HG02884 (cell line): ENCODE measurements at regions not wholly inside any gene's neighbourhood (a gene's known extent, or its start where the extent isn't known, plus 50 kb on each side); places are given as distances from the start of the nearest gene placed in this dataset.
A peak's percentile ranks its signal among the peaks of the same experiment; 100 is the strongest.

Experiments
- ATAC-seq: cut with Tn5 transposase; IDR thresholded peaks from one replicate; pipeline ENCODE4 v1.9.1; 2021; ENCODE audit warnings: mild to moderate bottlenecking, moderate library complexity; ENCODE audit not compliant: unreplicated experiment

- no peak for ATAC-seq
These were observed 231.3 kb downstream of the MDFIC start for GRCh38 chr7:115153176-115153575.

DNA sequence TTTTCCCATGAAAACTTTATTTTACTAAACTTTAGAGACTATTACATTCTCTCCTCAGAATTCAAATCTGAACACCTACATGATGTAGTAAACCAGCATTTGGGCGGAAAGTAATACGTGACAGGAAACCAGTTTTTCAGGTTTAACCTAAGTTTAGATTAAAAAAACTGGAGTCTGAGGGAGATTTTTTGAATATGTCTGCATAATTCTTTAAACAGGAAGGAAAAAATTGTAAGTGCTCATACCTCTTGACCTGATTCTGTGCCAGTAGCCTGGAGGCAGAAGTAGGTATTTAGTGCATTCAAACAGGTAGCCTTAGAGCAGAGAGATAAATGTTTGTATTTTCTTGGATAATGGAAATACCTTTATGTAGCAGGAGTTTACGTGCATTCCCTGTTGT, 224.3 kb downstream of the MDFIC start:
- ATAC-seq: no peak

DNA sequence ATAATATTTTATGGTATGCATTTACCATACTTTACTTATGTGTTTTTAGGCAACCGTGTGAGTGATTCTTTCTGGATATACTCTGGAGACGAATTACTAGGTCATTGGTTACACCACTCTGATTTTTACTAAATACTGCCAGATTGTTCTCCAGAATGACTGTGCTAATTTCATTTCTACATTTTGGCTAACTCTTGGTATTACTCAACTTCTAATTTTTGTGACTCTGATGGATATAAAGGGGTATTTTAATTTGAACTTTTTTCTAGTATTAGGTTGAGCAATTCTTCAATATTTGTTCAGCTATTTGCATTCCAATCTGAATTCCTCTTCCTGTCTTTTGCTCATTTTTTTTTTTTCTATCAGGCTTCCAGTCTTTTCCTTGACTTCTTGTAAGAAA, 223.6 kb downstream of the MDFIC start:
- peak; percentile 95 for ATAC-seq

DNA sequence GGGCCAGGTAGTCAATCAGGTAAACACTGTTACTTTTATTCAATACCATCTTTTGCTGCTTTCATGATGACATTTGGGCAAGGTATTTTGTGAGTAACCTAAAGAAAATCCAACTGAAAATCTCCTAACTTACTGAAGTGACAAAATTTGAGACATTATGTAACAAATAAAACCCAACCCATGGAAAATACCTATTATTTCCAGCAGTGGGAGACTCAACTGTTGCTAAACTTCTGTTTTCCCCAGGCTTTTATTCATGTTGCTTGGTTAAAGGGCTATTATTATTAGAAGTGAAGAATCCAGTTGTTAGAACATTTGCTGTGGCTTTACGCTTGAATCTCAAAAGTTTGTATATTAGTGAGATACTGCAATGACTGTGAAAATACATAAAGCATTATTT, 215.9 kb downstream of the MDFIC start:
- ATAC-seq: no peak

DNA sequence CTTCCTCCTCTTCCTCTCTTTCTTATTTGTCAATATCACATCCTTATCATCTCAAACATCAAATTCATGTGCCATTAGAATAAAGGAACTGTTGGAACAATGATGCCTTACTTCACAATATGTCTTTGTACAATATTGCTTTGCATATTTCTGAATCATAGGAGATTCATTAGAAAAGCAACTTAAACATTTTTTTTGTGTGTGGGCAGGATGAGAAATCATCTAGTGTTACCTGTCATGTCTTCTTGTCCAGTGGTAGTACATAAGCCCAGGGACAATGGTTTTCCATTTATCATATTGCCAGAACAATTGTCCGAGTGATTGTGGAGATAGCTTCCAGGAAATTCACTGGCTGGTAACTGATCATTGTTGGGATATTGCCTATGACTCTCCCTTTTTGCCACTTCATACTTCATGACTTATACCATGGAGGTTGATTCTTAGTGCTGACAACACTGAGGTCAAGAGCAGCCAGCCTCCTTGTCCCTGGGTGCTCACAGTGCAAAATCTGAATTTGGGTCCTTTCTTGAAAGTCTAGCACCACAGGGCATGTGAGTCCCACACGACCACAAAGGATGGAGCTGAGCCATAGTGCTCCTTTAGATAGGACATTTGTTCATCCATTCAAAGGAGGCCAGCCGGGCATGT, 215.0 kb downstream of the MDFIC start:
- ATAC-seq: no peak

DNA sequence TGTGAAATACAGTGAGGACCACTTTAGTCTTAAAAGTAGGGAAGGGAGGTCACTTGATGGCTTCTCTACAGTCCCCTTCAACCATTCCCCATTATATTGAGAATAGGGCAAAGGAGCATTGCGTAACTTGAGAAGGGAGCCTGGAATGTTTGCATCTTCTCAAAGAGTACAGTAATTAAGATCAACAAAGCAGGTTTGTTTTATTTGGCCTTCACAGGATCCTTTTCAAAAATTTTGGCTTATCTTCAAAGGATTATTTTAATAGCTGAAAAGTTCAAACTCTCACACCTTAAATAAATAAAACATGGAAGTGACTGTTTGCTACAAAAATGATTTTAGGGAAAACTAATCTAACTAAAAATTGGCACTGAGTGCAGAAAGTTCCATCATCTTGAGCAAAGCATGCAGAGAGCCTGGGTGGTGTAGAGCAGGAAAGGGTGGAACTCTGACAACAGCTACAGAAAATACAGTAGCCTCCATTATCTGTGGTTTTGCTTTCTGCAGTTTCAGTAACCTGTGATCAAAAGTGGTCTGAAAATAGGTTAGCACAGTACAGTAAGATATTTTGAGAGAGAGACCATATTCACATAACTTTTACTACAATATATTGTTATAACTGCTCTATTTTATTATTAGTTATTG, 214.0 kb downstream of the MDFIC start:
- ATAC-seq: peak; percentile 90

- ATAC-seq: no peak
These were observed 213.3 kb downstream of the MDFIC start for GRCh38 chr7:115135146-115135545.

DNA sequence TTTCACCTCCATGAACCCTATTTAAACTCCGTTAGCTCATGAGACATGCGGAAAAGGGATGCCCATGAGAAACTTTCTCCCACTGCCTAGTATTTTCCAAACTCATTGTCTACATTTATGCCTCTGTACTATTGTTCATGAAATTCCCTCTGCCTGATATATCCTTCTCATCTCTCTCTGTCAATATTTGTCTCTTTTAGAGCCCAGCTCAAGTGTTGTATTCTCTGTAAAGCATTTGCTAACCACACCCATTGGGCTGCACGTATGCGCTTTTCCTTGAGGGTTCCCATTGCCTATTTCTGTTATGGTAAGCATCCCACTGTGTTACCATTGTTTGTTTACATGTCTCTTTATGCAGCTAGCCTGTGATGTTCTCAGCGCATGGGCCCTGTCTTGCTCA, 211.4 kb downstream of the MDFIC start:
- no peak for ATAC-seq

GRCh38 chr7:115132096-115132495, 210.2 kb downstream of the MDFIC start:
- no peak for ATAC-seq

DNA sequence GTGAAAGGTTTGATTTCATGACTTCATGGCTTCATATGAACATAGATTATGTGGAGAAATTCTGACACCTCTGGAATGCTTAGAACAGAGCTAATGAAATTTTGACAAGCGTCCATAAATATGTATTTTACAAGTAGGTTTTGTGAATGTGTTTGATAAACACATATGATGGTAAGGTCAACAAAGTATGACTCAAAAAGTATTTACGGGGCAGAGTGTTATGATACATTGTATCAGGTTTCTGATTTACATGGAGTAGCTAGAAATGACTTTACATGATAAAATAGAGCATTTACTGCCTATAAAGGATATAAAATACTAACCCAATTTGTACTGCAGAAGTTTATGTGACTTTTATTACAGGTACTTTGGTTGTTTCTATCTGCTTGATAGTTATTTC, 206.3 kb downstream of the MDFIC start:
- ATAC-seq: no peak

- ATAC-seq: no peak
These were observed 205.6 kb downstream of the MDFIC start for GRCh38 chr7:115127399-115128021.

DNA sequence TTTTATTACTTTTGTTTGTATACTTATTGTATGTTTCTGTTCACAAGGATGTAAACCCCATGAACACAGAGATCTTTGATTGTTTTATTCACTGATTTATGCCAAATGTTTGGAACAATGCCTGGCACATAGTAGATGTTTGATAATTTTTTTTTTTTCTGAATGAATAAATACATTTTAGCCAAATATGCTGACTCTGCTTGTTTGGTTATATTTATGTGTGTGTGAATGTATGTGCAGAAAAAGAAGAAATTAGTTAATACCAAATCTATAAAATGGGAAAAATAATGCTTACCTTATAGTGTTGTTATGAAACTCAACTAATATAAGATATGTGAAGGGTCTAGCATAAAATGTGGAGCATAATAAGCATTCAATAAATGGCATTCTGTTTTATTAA, 203.9 kb downstream of the MDFIC start:
- ATAC-seq: no peak

- no peak for ATAC-seq
These were observed 203.4 kb downstream of the MDFIC start for GRCh38 chr7:115125312-115125711.

- no peak for ATAC-seq
These were observed 202.6 kb downstream of the MDFIC start for GRCh38 chr7:115124409-115124939.

GRCh38 chr7:115123441-115123840, 201.5 kb downstream of the MDFIC start:
- no peak for ATAC-seq

- no peak for ATAC-seq
These were observed 200.5 kb downstream of the MDFIC start for GRCh38 chr7:115122388-115122787.

DNA sequence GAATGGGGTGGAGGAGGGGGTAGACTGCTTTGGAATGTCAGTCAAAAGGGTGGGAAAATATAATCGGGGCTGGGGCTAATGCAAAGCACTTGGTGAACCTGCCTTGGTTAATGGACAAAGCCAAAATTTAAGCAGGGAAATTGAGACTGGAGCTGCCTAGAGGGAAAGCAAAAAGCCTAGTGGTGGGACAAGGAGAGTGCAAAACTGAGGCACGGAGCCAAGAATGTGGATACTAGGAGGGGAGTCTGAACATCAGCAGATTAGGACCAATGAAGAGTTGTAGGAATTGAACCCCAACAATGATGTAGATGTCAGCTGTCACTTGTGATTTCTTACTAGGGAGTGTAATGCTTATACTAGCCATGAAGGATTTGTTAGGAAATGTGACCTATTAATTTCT, 195.9 kb downstream of the MDFIC start:
- no peak for ATAC-seq

GRCh38 chr7:115116773-115117715, 195.2 kb downstream of the MDFIC start:
- no peak for ATAC-seq

DNA sequence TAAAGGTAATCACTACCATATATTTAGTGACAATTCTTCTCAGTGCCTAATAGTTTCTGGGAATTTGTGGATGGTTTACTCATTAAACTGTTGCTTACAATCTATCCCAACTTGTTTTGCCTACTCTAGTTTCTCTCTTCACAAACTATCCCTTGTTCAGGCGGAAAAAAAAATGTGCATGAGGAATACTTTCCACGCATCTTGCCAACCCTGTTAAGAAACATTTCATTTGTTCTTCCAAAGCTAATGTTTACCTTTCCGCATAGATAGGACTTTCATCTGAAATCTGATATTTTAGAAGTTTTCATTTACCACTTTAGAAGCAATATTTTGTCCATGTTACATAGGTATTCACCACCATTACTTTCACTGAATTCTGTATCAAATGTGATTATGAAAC, 191.9 kb downstream of the MDFIC start:
- no peak for ATAC-seq

- ATAC-seq: no peak
These were observed 191.2 kb downstream of the MDFIC start for GRCh38 chr7:115113131-115113530.

GRCh38 chr7:115110523-115110922, 188.6 kb downstream of the MDFIC start:
- ATAC-seq: no peak
